Mononuclear cell (primary cell): ENCODE measurements at regions not wholly inside any gene's neighbourhood (a gene's known extent, or its start where the extent isn't known, plus 50 kb on each side); places are given as distances from the start of the nearest gene placed in this dataset.

Source experiments
- H3K27me3 ChIP-seq: 2 replicates; pipeline ENCODE4 v1.6.0; 2011; ENCODE audit warnings: low read length, control low read depth; ENCODE audit not compliant: insufficient read depth
- H3K4me1 ChIP-seq: 2 replicates; pipeline ENCODE4 v1.5.1; 2011; ENCODE audit warnings: mild to moderate bottlenecking, low read length, control low read depth; ENCODE audit not compliant: insufficient read depth
- H3K4me3 ChIP-seq: 2 replicates; pipeline ENCODE4 v1.5.1; 2011; ENCODE audit warnings: mild to moderate bottlenecking, low read length, moderate library complexity
- H3K9me3 ChIP-seq: 2 replicates; pipeline ENCODE4 v1.5.1; 2011; ENCODE audit warnings: low read depth, mild to moderate bottlenecking, control low read depth, low read length

DNA sequence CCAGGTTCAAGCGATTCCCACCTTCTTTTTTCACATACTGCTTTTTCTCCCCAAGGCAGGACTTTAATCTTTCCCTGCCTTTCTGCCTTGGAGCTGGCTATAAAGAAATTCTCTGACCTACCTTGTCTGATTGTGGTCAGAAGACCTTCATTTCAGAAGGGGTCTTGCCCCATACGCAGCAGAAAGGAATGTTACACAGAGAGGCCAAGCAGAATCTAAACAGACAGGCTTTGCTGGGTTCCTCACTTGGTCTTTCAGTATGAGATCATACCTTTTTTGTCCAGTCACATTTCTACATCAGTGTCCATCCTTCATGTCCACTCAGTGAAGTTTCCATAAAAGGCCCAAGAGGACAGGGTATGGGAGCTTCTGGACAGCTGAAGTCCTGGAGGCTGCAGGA, 108.3 kb upstream of the RBPJ start:
- Histone ChIP-seq H3K4me1 (peaks cover 11% of the 10 kb centered on the region), H3K27me3 (no peaks in the 10 kb centered on the region), H3K9me3 (no peaks in the 10 kb centered on the region), H3K4me3 (no peak overlapping the region)

DNA sequence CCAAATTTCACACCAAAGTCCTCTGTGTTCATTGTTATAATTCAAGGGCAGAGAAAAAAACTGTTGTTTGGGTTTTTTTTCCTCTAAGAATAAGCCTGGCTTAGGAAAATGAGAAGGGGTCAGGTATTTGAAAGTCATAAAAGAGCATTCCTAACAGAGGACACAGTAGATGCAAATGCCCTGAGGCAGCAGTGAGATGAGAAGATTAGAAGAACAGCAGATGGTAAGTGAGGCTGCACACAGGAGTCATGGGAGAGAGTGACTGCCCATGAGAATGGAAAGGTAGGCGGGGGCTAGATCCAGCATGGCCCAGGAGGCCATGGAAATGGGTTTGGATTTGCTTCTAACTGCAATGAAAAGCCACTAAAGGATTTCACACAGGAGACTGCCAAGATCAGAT, 107.5 kb upstream of the RBPJ start:
- Histone ChIP-seq H3K4me1 (peaks cover 10% of the 10 kb centered on the region), H3K9me3 (no peaks in the 10 kb centered on the region), H3K27me3 (no peaks in the 10 kb centered on the region), H3K4me3 (no peak overlapping the region)

DNA sequence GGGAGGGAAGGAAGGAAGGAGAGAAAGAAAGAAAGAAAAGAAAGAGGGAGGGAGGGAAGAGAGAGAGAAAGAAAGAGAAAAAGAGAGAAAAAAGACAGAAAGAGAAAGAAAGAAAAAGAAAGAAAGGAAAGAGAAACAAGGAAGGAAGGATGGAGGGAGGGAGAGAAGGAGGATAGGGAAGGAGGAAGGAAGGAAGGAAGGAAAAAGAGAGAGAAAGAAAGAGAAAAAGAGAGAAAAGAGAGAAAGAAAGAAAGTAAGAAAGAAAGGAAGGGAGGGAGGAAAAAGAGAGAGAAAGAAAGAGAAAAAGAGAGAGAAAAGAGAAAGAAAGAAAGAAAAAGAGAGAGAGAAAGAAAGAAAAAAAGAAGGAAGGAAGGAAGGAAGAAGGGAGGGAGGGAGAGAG, 105.8 kb upstream of the RBPJ start:
- Histone ChIP-seq H3K4me3 (no peak overlapping the region), H3K27me3 (no peaks in the 10 kb centered on the region), H3K9me3 (no peaks in the 10 kb centered on the region), H3K4me1 (peaks cover 24% of the 10 kb centered on the region)

DNA sequence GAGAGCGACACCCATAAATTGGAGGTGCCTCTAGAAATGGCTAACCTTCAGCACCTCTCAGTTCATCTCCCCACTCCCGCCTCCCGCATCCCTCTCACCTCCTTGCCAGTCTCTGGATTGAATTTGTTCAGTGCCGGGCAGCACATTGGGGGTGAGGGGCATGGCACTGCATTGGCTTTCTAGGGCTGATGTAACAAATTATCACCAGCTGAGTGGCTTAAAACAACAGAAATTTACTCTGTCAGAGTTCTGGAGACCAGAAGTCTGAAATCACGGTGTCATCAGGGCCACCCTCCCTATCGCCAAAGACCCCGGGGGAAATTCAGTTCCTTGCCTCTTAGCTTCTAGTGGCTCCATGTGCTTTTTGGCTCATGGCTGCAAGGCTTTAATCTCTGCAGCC, 105.1 kb upstream of the RBPJ start:
- Histone ChIP-seq H3K27me3 (no peaks in the 10 kb centered on the region), H3K9me3 (no peaks in the 10 kb centered on the region), H3K4me3 (no peak overlapping the region), H3K4me1 (peaks cover 24% of the 10 kb centered on the region)

DNA sequence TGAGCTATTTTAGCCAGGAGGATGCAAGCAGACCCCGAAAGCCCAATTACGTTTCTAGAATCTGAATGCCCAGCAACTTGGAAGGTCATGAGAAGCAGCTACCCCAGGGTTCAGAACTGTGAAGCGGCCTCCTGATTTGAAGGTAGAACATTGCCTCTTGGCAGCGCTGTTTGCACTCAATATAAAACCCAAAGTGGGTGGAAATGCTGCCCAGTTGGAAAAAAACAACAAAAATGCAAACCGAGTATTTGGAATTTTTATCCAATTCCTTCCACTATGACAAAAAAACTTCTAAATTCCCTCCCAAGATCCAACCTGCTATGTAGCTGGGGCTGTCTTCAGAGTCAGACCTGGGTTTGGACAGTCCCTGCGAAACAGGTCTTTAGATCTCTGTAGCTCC, 103.3 kb upstream of the RBPJ start:
- no peak overlapping the region for H3K4me3 ChIP-seq
- H3K27me3 ChIP-seq, result no peaks in the 10 kb centered on the region
- peaks cover 24% of the 10 kb centered on the region for H3K4me1 ChIP-seq
- H3K9me3 ChIP-seq, result no peaks in the 10 kb centered on the region

DNA sequence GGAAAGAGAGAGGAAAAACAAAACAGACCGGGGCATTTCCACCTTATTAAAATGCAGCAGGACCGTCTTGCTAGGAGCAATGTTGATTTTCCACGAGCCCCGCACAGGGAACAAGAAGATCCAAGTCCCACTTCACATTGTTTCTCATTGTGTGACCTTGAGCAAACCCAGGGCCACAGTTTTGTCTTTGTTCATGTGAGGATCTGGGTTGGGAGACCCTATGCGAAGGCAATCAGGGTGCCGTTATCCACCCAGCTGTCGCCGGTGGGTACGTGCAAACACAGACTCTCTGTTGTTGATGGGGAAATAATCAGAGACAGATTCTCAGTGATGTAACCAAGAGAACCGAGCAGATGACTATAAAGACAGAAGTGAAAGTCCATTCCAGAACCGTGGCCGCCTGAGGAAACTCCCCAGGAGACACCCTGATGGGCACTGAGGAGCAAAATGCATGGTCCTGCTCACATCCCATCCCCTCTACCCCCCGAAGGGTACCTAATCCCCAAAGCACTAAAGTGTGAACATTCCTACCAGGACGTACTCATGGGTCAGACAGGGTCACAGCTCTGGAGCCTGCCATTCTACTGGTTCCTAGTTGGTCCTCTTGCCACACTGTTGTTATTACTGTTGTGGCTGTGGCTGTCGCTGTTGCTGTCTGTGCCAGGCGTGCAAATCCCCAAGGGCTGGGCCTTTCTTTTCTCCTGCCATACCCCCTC, 102.7 kb upstream of the RBPJ start:
- Histone ChIP-seq H3K9me3 (no peaks in the 10 kb centered on the region), H3K27me3 (no peaks in the 10 kb centered on the region), H3K4me1 (peaks cover 24% of the 10 kb centered on the region), H3K4me3 (no peak overlapping the region)

DNA sequence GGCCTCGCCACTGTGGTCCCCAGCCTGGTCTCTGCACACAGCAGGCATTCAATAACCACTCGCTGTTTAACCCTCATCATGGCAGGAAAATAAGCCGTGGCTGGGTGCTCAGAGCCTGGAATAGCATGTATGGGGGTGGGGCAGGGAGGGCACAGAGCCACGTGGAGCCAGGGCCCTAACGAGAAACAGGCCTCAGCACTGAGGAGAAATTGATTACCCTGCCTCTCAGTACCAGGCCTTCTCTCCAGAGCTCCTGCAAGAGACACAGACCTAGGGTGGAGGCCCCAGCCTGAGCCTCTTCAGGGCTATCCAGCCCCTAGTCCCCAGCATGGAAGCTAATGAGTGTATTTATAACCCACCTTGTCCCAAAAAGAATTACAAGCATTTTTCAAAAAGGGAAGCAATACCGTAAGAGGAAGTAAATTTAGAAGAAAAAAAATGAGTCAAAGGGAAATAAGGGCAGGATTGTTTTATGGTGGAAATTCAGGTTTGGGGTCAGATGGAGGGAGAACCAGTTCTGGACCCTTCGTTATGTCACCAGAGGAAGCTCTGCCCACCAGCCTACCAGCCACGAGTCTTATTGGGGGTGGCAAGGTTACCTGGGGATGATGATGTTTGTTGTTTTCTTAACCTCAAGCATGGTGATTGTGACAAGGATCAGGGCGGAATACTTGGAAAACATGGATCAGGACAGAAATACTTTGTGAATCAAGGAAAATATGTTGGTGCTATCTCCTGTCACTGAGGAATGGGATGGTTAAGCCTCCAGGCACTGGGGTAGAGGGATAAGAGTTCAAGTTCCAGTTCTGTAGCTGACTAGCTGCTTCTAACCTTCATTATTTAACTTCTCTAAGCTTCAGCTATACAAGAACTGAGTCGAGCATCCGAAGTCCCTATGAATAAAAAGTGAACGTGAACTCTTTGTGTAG, 101.9 kb upstream of the RBPJ start:
- H3K9me3 ChIP-seq, result no peaks in the 10 kb centered on the region
- H3K4me1 ChIP-seq, result peaks cover 24% of the 10 kb centered on the region
- H3K27me3 ChIP-seq, result no peaks in the 10 kb centered on the region
- no peak overlapping the region for H3K4me3 ChIP-seq

DNA sequence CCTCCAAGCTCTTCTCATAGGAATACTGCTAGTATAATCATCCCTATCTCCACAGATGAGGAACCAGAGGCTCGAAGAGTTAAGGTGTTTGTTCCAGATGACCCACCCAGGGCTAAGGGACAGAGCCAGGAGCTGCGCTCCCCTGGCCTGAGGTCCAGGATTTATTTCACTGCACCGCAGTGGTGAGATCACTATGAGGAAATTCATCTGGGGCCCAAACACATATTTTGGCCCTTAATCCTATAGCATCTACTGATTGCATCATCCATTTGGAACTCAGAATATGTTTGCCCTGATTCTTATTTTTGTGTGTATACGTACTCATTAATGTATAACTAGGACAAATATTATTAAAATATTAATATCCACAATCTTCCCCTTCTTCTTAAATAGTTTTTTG, 100.1 kb upstream of the RBPJ start:
- Histone ChIP-seq H3K4me1 (peaks cover 24% of the 10 kb centered on the region), H3K4me3 (no peak overlapping the region), H3K9me3 (no peaks in the 10 kb centered on the region), H3K27me3 (no peaks in the 10 kb centered on the region)

DNA sequence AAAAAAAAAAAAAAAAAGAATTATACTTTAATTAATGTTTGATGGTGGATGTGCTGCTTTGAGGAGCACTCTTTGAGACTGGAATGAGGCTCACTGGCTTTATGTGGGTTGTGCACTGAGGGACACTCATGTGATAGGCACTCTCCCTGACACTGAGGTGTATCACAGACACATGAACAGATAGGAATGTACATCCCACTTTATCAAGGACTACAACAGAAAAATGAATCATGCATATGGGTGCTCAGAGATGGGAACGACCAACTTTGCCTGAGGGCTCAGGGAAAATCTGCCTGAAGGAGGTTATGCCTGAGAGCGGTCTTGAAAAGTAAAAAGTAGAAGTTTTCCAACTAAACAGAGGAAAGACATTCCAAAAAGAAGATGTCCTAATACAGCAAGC, 97.7 kb upstream of the RBPJ start:
- H3K4me3 ChIP-seq, result no peak overlapping the region
- no peaks in the 10 kb centered on the region for H3K27me3 ChIP-seq
- H3K4me1 ChIP-seq, result peaks cover 16% of the 10 kb centered on the region
- no peaks in the 10 kb centered on the region for H3K9me3 ChIP-seq

DNA sequence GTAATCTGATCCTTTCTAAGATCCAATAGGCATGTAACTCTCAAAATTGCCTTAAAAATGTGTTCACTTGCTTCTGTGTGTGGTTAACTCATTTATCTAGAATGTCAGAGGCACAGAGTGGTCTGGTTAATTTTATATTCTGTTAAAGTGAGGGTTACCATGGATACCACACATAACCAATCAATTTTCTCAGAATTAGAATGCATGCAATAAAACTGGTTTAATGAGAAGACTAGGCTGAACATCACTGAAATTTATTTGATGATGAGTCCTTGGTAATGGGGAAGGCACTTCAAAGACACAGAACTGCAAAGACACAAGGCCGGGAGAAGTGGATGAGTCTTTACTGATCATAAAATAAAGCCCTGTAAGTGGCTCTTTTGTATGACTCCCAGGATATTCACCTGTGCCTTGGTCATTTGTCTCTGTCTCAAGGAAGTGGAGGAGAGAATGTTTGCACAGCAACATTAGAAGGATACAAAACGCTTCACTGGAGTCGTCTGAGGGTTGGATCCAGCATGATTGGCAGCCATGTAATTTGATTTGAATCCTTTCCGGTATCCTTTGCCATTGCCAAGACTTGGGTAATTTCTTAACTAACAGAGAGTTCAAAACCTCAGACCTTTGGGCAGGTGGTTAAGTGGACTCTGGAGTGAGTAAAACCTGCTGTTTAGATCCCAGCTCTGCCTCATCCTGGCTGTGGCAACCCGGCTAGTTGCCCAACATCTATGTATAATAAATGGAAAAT, 94.0 kb upstream of the RBPJ start:
- Histone ChIP-seq H3K4me3 (no peak overlapping the region), H3K4me1 (no peaks in the 10 kb centered on the region), H3K27me3 (no peaks in the 10 kb centered on the region), H3K9me3 (no peaks in the 10 kb centered on the region)

DNA sequence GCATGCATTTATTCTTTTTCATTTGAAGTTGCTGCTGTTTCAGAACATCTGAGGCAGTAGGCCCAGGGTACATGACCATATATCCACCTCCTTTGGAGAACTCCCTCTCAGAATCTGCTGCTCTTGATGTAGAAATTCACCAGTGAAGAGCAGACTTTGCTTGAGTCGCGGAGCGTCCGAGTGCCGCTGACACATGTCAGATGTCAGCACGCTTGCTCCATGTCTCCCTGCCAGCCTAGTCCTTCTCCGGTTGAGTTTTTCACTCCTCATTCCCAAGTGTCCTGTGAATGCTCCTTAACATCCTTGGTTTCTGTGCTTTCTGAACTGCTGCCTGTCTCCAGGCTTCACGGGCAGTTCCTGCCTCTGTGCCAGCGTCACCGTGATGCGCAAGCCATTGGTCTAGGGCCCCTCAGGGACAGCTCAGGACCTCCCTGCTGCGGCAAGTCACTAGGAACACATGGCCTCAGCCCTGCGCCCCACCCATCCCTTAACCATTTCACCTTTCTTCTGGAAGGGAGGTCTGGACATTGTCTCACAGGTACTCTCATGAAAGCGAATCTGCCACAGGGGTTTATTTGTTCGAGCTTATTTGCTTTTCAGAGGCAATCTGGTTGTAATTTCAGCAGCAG, 93.1 kb upstream of the RBPJ start:
- no peaks in the 10 kb centered on the region for H3K9me3 ChIP-seq
- H3K4me3 ChIP-seq, result no peak overlapping the region
- H3K4me1 ChIP-seq, result no peaks in the 10 kb centered on the region
- H3K27me3 ChIP-seq, result no peaks in the 10 kb centered on the region

DNA sequence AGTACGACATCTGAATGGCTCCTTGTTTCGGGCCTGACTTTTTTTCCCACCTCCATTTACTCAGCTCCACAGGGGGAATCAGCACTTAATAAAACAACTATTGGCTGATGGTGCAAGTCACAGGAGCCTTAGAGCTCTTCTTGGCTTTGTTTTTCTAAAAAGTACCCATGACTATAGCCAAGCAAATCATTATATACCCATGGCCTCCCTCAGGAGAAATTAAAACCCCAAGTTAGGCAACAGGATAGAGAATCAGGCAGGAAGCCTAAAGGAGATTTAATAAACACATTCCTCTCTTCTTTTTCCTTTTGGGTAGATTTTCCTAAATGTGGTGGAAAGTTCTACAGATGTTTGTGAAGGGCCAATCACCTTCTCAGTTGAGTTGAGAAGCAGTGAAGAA, 91.9 kb upstream of the RBPJ start:
- H3K27me3 ChIP-seq, result no peaks in the 10 kb centered on the region
- H3K4me3 ChIP-seq, result no peak overlapping the region
- H3K9me3 ChIP-seq, result no peaks in the 10 kb centered on the region
- no peaks in the 10 kb centered on the region for H3K4me1 ChIP-seq

DNA sequence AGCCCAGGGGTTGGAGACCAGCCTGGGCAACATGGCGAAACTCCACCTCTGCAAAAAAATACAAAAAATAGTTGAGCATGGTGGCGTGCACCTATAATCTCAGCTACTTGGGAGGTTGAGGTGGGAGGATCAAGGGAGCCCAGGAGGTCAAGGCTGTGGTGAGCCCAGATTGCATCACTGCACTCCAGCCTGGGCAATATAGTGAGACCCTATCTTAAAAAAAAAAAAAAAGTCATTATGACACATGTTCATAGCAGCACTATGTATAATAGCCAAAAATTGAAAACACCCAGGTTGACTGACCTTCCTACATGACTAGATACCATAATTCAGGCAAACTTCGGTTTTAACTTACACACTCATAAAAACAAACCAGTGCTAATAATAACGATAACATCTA, 90.8 kb upstream of the RBPJ start:
- H3K9me3 ChIP-seq, result no peaks in the 10 kb centered on the region
- no peaks in the 10 kb centered on the region for H3K27me3 ChIP-seq
- H3K4me1 ChIP-seq, result no peaks in the 10 kb centered on the region
- no peak overlapping the region for H3K4me3 ChIP-seq

DNA sequence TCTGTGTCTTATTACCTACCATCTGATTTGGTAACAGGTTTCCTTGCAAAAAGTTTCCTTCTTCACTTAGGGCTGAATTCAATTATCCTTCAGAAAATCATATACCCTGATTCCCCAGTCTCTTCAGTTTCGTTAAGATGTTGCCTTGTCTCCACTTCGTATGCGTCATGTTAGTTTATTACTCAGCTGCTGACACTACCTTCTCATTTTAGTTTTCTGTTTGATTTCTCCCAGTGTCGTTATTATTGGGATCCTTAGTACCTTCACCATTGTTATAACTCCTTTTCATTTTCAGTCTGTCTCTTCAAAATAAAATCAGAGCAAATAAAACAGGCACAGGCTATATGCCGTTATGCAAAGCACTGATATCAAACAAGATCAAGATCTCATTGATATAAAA, 87.5 kb upstream of the RBPJ start:
- Histone ChIP-seq H3K4me1 (peaks cover 3% of the 10 kb centered on the region), H3K4me3 (no peak overlapping the region), H3K27me3 (no peaks in the 10 kb centered on the region), H3K9me3 (no peaks in the 10 kb centered on the region)

DNA sequence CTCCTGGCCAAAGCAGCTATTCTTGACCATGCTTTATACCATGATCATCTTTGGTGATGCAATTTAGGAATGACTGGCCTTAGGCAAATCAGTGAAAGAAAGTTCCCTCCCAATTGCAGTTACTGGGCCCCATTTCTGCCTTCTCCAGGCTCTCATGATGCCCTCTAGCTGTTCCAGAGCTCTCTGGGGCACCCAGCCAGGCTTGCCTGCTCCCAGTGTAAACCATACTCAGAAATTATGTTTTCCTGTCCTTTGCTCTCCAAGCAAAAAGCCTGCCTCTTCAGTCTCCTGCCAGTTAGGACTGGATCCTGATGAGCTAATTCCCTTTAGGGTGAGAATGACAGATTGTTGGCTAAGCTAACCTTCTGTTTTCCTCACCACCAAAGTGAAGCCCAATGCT, 85.3 kb upstream of the RBPJ start:
- Histone ChIP-seq H3K9me3 (no peaks in the 10 kb centered on the region), H3K4me1 (peaks cover 13% of the 10 kb centered on the region), H3K4me3 (no peak overlapping the region), H3K27me3 (no peaks in the 10 kb centered on the region)
